HG03342 (cell line): ENCODE measurements at regions not wholly inside any gene's neighbourhood (a gene's known extent, or its start where the extent isn't known, plus 50 kb on each side); places are given as distances from the start of the nearest gene placed in this dataset.
A peak's percentile ranks its signal among the peaks of the same experiment; 100 is the strongest.

Experiments used
- ATAC-seq: cut with Tn5 transposase; IDR thresholded peaks from one replicate; pipeline ENCODE4 v1.9.1; 2021; ENCODE audit warnings: mild to moderate bottlenecking, moderate library complexity; ENCODE audit not compliant: unreplicated experiment

GRCh38 chr13:40069173-40070044 lies 413.9 kb downstream of the COG6 start:
- peak; percentile 80 for ATAC-seq

DNA sequence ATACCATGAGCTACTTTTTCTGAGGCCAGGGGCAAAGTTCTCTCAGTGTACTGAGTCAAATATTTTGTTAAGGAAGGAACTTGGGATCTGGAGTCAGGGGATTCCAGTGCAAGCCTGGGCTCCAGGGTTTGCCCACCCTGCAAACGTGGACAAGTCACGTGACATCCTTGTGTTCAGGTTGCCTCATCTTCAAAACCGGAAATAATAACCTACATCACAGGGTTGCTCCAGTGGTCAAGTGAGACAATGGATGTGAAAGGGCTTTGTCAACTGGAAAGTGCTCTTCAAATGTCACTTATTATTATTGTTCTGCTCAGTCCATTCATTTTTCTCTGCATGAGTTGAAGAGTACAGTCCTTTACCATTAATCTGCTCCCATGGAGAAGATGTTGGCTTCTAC lies 414.9 kb downstream of the COG6 start:
- no peak for ATAC-seq

DNA sequence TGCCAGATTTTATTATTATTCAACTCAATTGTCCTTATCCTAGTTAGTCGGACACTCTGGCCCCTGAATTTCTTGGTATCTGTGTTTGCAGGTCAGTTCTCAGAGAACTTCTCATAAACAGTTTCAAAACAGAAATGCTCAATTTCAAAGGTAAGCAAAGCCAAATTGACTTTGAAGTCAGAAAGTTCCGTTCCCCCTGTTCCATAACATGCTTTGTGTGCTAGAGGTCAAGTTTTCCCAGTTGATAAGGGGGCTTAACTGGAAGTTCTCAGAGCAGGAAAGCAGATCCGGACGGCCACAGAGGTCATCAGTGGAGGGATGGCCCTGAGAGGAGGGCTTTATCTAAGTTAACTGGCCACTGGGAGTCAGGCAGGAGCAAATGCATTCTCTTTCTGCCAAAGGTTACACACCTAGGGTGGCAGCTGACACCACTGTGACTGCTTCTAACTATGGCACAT lies 417.2 kb downstream of the COG6 start:
- no peak for ATAC-seq

GRCh38 chr13:40074338-40074737 lies 418.9 kb downstream of the COG6 start:
- no peak for ATAC-seq

- no peak for ATAC-seq
Measured at GRCh38 chr13:40075281-40075680, 419.8 kb downstream of the COG6 start.

- ATAC-seq: no peak
Measured at GRCh38 chr13:40076765-40077362, 421.4 kb downstream of the COG6 start.

DNA sequence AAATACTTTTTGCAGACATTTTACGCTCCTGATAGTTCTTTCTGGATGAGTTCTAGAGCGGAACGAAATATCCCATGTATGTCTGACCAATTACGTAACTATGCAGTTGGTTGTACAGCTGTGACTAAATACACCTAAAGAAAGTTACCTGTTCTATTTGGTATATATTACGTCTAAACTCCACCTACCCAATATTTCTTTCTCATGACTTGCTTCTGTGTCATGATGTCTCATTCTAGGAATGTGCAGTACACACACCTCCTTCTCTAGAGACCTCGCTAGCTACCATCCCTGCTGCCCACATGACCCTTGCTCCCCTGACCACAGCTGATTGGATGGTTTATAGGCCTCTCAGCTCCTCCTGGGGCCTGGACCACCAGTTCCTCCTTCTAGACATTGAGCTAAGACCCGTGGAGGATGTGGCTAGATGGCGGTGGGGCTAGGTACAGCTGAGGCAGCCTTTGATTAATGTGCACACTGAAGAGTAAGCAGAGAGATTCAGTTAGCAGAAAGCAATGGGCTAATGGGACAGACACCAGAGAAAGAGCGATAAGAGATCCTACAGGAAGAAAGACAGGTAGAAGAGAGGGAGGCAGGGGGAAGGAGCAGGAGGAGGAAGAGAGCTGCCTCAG lies 422.1 kb downstream of the COG6 start:
- ATAC-seq: no peak

- no peak for ATAC-seq
Measured at GRCh38 chr13:40079721-40080120, 424.3 kb downstream of the COG6 start.

DNA sequence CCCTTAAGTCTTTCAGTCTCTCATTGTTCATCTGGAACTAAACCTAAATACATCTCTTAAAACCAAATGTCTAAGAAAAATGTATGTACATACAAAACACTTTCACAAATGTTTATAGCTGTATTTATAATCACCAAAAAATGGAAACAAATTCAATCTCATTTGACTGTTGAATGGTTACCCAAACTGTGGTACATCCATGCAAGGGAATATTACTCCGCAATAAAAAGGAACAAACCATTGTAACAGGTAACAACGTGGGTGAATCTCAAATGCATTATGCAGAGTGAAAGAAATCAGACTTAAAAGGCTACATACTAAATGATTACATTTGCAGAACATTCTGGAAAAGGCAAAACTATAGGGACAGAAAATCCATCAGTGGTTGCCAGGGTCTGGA lies 425.2 kb downstream of the COG6 start:
- no peak for ATAC-seq

- ATAC-seq: no peak
Measured at GRCh38 chr13:40082639-40083038, 427.2 kb downstream of the COG6 start.

- ATAC-seq: no peak
Measured at GRCh38 chr13:40083841-40084240, 428.4 kb downstream of the COG6 start.

DNA sequence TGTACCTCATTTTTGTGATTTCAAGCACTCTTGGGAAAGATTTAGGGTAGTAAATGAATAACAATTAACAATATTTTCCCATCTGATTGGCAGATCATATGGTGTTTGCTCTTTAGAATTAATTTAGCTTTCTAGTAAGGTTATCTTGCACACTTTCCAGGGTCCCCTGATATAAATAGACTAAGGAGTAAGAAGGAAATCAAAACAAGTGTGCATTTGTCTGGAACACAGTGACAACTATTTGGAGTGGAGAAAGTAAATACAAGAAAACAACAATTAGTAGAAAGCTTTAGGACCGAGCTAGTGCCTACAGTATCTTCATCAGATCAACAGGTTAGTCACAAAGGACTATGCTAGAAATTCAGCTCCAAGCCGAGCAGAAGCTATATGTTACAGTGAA lies 429.5 kb downstream of the COG6 start:
- no peak for ATAC-seq

DNA sequence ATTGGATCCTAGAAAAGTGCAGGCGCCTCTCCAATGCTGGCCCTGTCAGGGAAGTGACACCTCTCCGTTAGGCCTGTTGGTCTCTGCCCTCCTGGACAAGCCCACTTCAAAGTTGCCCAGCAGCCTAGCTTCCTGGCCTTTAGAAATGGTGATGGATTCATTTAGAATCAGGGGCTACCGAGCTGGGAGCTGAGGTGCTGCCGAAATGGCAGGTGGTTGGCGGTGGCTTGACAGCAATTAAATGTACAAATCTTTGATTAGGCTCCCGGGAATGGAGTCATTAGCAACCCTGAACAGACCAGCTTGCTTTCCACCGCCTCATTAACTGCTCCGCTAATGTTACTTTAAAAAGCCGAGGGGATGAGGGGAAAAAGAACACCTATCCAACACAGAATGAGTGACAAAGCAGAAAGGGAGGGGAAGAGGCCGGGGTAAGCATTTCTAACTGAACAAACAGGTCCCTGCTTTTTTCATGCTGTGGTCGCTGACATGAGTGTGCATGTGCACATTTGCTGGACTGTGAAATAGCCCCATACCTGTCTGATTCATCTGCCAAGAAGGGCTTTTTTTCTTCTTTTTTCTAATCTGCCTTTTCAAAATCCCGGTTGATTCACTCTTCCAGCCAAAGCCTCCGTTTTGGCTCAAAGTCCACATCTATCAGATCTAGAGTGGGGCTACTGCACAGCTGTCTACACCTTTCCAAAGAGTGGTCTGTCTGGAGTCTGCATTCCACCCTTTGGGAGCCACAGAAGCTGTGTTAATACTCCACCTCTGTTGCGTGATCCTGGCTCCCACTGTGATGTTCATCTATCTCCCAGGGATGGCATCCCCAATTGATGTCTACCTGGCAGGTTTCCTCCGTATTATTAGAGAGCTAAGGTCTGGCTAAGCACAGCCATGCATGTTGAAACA lies 431.9 kb downstream of the COG6 start:
- ATAC-seq: no peak

- no peak for ATAC-seq
Measured at GRCh38 chr13:40094056-40094455, 438.6 kb downstream of the COG6 start.

DNA sequence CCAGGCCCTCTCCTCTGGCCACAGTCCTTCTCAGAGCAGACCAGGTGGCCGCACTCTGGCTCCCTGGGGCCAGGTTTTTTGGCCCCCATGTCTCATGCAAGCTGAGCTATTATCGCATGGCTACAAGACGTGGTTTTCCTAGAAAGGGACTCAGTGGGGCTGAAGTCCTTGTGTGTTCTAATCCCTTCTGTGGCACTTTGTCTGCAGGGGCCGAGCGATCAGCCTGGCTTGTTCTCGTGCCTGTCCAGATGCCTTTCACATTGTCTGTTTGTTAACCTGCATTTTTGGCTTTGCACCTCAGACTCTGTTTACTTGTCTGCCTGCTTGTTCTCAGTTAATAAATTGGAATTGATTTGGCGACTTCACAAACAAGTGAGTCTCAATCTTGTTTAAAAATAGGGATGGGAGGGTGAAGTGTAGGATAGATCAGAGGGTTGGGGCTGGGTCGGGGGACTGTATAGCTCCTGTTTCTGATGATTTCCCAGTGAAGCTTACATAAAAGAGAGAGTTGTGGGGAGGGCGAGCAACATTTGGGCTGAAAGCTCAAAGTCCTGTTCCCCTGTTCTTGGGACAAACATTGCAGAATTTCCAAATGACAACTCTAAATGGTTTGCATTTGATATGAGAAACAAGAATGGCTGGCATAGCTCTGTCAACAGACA lies 440.4 kb downstream of the COG6 start:
- ATAC-seq: no peak

DNA sequence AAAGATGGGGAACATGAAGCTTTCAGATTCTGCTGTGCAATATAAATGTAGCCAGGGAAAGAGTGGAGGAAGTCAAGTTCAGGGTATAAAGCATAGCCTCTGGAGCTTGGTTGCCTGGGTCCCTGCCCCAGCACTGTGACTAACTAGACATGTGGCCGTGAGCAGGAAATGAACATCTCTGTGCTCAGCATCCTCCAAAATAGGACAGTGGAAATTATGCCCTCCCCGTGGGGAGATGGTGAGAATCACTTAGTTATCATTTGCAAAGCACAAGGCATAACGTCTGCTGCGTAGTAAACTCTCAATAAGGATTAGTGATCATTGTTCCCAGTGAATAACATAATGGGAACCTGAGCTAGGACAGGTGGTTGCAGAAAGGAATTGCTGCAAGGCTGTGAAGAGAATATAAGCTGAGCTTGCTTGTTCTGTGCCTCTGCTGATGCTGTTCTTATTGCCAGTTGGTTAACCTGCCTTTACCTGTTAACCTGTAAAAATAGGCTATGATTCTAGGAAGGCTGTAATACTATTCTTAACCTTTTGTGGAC lies 441.0 kb downstream of the COG6 start:
- no peak for ATAC-seq

GRCh38 chr13:40098246-40098645 lies 442.8 kb downstream of the COG6 start:
- ATAC-seq: no peak

GRCh38 chr13:40101708-40102359 lies 446.4 kb downstream of the COG6 start:
- ATAC-seq: peak; percentile 92

DNA sequence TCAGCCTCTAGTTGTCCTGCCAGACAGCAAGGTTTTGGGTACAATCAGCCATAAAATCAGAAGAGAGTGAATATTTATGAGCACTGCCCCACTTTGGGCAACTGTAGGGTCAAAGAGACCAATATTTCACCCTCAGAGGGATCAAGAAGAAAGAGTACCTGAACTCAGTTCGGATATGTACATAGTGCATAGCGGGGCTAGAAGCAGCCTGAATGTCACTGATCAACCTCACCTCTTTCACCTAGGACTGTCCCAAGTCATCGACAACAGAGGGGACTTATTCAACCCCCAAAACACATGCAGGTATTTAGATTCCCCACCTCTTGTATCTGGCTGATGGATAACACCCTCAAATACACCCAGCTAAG lies 446.9 kb downstream of the COG6 start:
- peak; percentile 25 for ATAC-seq

DNA sequence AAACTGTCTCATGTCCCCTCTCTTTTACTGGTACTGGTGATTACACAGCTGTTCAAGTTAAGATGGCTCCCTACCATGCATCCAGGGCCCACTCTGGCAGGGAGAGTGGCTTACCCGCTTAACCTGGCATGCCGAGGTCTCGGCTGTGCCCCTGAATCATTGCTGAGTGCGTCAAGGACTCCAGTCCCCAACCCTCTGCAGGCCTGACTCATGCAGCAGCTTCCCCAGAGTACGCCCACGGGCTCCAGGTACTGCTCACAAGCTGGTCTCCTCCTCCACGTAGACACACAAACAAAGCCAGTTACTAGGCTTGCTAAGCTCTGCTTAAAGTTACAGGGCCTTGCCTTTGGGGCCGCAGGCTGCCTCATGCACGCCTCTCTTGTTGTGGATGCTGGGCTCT lies 447.4 kb downstream of the COG6 start:
- ATAC-seq: no peak
